HFF-Myc (cell line): ENCODE measurements at regions not wholly inside any gene's neighbourhood (a gene's known extent, or its start where the extent isn't known, plus 50 kb on each side); places are given as distances from the start of the nearest gene placed in this dataset.
A peak's percentile ranks its signal among the peaks of the same experiment; 100 is the strongest.

ENCODE experiments used
- DNase-seq: peaks from one replicate; pipeline ENCODE4 v3.0.0-alpha.2; 2011; ENCODE audit warnings: low read depth; ENCODE audit errors: extremely low read depth
- H3K4me3 ChIP-seq: replicated peaks from 2 replicates; pipeline ENCODE4 v1.5.1; 2011; ENCODE audit warnings: low read depth, mild to moderate bottlenecking, control low read depth, low read length
- TF ChIP-seq, protein P1 (sequence below): IDR thresholded peaks from 2 replicates; pipeline ENCODE4 v1.5.1; 2012; ENCODE audit warnings: mild to moderate bottlenecking, low read depth, low read length, control low read depth; ENCODE audit errors: missing control alignments

DNA sequence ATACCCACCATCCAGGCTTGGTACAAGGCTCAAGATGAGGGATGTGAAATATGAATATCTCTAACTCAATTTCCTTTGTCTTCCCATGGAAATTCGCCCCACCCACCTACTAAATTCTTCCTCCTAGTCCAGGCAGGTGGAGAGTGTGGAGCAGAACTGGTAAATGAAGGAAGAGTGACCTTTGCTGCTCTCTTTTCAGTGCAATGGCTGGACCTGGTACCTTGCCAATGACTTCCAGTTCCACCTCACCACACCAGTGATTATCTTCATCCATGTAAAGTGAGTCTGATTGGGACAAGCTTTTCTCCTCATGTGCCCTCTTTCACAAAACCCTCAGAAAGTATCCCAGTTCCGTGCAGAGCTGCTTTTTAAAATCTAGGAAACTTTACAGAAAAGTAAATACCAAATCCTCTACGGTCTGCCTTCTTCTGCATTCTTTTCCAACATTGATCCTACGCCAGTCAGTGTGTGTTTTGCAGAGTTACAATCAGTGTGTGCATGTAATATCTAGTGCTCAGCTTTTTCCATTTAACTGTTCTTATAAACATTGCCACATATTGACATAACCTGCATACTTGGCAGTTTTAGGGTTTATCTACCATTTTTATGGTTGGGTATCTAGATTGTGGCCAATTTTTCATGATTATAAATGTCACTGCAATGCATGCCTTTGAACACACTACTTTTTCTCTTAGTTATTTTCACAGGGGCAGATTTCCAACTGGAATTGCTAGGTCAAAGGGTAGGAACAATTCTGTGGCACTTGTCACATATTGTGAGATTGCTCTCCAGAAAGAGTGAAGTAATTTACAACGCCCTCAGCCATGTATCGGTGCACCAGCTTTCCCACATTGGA is 86.5 kb upstream of the SEC11C start:
- TF ChIP-seq, protein P1, sequence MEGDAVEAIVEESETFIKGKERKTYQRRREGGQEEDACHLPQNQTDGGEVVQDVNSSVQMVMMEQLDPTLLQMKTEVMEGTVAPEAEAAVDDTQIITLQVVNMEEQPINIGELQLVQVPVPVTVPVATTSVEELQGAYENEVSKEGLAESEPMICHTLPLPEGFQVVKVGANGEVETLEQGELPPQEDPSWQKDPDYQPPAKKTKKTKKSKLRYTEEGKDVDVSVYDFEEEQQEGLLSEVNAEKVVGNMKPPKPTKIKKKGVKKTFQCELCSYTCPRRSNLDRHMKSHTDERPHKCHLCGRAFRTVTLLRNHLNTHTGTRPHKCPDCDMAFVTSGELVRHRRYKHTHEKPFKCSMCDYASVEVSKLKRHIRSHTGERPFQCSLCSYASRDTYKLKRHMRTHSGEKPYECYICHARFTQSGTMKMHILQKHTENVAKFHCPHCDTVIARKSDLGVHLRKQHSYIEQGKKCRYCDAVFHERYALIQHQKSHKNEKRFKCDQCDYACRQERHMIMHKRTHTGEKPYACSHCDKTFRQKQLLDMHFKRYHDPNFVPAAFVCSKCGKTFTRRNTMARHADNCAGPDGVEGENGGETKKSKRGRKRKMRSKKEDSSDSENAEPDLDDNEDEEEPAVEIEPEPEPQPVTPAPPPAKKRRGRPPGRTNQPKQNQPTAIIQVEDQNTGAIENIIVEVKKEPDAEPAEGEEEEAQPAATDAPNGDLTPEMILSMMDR = no peak
- no peak for DNase-seq
- H3K4me3 ChIP-seq = no peak overlapping the region

DNA sequence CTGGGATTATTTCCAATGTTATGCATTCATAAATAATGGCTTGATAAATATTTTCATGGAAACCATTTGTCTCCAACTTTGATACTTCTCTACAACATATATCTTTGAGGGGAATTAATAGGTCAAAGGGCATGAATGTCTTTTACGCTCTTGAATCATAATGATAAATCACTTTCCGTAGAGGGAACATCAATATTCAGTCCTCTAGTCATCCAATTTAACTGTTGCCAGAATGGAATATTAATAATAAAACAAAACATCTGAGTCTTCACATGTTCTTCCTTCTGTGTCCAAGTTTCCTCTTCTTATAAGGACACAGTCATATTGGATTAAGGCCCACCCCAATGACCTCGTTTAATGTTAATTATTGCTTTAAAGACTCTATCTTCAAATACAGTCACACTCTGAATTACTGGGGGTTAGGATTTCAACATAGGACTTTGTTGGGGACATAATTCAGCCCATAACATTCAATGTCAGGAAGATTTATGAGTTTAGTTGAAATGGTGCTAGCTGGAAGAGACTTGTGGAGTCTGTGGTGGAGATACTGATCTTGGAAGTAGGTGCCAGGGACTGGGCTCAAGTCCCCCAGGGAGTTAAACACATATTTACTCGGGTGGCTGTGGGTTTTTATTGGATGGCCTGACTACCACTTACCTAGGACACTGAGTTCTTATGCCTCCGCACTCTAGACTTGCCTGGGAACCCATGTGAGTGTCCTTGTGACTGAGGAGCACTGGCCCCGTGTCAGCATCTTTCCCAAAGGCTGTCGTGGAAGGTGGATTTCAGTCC is 85.0 kb upstream of the SEC11C start:
- TF ChIP-seq, protein P1 = no peak

DNA sequence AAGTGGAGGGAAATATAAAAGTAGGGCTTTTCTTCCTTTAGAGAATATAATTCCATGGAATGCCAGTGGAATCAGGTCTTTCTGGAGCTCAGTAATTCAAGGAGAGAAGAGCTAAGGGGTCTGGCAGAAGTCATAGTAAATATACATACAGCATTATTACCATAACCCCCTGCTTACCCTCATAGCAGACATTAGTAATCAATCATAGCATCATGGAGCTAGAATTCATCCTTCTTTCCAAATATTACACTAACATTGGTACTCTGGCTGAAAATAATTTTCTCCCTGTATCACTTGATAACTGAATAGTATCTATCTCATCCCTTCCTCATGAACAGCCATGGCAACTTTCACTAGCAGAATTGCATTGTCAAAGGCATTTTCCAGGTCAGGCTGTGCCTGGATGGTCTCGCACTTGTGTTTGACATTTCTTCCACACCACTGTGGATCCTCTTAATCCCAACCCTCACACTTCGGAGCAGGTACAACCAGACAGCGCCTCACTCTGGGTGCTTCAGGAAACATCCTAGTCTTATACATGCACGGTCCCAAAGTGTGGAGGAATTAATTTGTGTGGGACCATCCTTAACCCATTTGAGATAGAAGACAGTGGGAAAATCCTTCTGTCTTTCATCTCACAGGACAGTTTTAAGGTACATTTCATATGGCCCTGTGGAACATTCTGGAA is 84.2 kb upstream of the SEC11C start:
- H3K4me3 ChIP-seq = no peak overlapping the region
- TF ChIP-seq, protein P1 = peak; percentile 12
- DNase-seq = no peak

More for the DNA sequence above, 85.0 kb upstream of the SEC11C start:
- DNase-seq = no peak
- no peak overlapping the region for H3K4me3 ChIP-seq

DNA sequence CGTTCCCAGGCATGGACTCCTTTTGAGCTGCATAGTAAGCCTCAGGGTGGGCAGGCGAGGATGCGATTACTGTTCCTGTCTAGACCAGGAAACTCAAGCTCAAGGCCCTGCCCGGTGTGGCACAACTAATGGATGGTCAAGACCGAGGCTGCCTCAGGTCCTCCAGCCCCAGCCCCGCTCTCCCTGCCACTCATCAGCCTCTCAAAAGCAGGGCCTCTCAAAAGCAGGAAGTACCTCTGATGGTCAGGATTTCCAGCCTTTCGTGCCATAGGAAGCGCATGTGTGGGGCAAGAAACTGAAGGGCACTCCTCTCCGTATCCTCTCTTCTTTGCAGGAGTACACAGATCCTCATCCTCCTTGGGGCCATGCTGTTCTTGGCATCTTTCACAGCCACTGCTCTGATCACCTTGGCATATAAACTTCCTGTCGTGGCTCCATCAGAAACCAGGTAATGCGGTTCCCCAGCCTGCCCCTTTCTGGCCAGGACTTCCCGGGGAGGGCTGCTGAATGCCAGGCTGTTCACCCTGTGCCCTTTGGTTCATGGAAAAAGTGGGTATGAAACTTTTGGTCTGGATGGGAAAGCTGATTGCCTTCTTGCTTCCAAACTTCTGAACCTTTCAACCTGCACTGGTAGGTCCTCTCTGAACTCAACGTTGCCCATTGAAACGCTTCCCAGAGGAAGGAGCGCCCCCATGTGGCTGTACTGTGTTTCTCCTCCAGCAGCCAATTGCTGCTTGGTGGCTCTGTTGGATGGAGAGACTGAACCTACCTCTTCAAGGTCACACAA is 82.8 kb upstream of the SEC11C start:
- TF ChIP-seq, protein P1 = peak; percentile 89
- H3K4me3 ChIP-seq = no peak overlapping the region
- peak; percentile 45 for DNase-seq

DNA sequence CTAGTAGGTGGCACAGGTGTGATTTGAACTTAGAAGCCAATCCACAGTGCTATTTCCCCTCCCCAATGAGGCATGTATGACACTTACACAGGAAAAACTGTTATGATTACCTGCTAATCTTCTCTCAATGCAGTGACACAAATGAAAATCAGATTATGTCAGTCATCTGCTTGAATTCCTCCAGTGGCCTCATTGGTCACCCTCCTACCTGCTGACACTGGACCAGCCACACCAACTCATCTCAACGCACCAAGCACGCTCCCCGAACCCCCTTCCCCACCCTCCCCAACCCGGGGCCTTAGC is 82.2 kb upstream of the SEC11C start:
- DNase-seq = no peak
- no peak overlapping the region for H3K4me3 ChIP-seq
- TF ChIP-seq, protein P1 = no peak

DNA sequence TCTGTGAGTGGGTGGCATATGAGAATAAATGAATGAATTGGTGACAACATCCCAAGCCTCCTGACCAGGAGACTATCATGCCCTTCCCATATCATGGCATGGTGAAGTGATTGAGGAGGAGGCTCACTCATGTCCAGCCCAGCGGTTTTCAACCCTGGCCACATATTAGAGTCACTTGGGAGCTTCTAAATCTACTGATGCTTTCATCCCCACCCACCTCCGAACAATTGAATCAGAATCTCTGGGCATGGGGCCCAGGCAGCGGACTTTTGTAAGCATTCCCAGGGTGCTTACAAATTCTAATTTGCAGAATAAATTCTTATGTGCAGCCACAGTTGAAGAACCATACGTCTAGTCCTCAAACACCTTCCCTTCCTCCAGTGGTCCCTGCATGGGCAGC is 81.7 kb upstream of the SEC11C start:
- TF ChIP-seq, protein P1 = no peak
- H3K4me3 ChIP-seq = no peak overlapping the region
- no peak for DNase-seq
